DMS53 treated with DMSO at 0.1 percent for 48 hours (cell line): ENCODE measurements at regions not wholly inside any gene's neighbourhood (a gene's known extent, or its start where the extent isn't known, plus 50 kb on each side); places are given as distances from the start of the nearest gene placed in this dataset.
"Not testable (repeated sequence)": the region's sequence is repeated elsewhere in the genome, so short reads cannot be mapped to it uniquely, and the experiment has no call there.

ENCODE experiments used
- DNase-seq: peaks from one replicate; lab custom pipeline; 2025; ENCODE audit not compliant: unreplicated experiment; lab: John Stamatoyannopoulos, UW

DNA sequence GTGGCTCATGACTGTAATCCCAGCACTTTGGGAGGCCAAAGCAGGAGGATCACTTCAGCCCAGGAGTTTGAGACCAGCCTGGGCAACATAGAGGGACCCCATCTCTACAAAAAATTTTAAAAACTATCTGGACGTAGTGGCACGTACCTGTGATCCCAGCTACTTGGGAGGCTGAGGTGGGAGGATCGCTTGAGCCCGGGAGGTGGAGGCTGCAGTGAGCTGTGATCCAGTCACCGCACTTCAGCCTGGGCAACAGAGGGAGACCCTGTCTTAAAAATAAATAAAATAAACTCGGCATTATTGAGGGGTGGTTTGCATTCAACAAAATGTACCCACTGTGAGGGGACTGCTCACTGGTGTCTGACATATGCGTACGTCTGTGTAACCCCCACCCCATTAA, 79.5 kb upstream of the GSE1 start:
- not testable (repeated sequence) for DNase-seq

DNA sequence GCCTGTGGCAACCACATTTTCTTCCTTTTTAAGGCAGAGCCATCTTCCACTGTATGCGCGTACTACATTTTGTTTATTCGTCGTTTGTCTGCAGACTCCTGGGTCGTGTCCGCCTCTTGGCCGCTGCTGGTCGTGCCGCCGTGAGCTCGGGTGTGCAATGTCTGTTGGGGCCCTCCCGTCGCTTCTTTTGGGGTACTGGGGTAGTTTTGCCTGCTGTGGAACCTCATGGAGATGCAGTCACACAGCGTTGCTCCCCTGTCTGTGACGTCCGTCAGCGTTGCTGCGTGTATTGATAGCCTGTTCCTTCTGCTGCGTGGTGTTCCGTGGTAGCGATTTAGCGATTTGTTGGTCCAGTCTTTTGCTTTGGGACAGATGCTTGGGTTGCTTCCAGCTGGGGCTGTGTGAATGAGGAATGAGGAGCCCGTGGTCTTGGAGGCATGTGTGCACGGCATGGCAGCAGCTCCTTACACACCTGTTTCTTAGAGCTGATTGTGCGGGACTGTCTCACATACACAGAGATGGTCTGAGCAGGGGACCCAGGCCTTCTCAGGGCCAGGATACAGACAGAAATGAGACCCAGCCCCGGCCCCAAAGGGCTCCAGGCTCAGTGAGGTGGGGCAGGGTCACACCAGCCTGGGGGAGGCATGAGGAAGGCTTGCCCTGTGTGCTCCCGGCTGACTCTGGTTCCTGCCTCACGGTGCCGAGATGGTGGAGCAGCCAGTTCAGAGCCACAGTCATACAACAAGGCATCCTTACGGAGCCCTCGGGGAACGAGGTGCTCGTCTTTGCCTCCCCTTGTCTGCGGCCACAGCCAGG, 78.4 kb upstream of the GSE1 start:
- no peak for DNase-seq

DNA sequence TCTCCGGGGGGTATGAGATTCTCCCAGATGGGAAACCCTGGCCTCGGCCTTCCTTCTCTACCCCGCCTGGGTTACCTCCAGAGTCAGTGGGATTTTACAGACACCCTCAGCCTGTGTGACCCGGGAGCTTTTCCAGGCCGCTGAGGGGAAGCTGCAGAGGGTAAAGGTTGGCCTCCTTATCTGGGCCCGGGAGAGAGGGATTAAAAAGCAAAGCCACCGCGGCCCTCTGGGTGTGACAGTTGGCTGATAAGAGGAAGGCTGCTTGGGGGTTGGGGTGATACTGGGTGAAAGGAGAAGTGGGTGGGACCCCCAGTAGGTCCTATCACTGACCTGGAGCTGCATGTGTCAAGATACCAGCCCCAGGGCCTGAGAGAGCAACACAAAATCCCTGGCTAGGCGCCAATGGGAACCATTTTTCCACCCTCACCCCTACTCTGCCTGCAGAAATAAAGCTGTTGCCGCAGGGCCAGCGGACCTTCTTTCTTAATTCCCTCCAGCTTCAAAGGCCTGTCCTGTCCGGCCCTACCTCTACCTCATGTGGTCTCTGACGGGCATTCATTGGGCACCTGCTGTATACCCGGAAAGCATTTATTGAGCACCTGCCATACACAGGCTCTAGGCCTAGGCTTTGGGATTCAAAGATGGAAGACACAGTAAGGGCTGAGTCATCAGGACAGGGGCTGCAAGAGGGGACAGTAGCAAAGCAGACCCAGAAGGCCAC, 77.6 kb upstream of the GSE1 start:
- DNase-seq, result no peak

DNA sequence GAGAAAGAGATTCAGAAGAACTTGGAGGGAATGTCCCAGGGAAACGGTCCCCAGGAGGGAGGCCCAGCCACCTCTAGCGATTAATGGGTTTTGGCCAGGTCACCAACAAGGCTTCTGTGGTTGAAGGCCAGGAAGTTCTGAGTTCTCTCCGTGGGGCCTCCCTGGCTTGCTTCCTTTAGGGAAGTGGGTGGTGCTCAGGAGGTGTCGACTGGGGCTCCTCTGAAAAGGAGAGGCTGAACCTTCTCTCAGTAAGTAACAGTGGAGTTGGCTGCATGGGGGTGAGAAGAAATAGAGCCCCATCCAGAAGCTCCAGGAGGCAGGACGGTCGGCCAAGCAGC, 77.1 kb upstream of the GSE1 start:
- no peak for DNase-seq

DNA sequence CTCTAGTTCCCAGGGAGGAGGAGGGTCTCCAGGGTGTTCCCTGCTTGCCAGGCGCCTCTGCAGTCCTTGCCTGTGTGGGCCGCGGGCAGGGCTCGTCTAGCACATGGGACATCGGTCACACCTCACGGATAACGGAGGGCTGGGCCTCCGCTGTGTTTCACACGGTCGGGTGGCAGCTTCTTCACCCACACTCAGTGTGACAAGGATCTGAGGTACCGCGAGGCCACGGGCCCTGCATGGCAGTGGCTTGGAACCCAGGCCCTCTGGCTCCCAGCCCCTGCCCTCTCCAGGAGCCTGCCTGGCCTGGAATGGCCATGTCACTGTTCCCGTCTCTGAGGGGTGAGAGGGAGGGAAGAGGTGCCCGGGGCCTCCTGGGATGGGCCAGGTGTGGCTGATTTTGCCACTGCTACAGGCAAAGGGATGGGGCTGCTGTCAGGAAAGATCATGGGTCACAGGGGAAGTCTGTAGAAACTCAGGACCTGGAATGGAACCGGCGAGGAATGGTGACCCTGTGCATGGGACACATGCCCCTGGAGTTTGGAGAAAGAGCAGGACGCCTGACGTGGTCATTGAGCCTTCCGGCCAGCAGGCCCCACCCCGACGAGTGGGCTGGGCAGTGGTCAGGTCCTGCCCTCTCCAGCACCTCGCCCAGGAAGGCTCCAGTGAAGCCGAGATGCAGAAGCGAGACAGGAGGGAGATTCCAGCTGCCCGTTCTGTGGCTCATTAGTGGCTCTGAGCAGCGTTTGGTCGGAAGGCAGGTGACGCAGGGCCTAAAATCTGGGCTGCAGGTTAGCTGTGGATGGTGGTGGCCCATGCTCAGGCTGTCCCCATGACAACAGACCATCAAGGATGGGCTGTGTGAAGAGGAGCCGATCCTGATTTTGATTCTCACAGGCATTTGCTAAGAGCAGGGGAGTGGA, 76.5 kb upstream of the GSE1 start:
- DNase-seq, result no peak

DNA sequence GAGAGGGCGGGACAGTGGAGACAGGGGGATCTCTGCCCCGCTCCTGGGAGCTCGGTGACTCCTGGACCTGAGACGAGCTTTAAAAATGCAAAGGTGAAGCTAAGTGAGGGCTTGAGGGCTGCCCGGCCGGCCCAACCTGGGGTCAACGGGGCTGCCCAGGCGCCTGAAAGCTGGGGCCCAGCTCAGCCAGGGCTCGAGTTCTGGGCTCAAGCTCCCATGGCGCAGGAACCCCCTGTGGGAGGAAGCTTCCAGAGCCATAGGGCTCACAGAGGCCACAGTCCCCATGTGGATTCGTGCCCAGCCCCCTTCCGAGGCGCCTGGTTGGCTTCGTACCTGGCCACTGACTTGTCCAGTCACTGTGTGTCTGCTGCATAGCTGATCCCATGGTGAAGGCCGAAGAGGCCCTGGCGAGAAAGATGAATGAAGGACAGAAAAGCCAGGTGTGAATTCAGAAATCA, 75.8 kb upstream of the GSE1 start:
- DNase-seq, result no peak

DNA sequence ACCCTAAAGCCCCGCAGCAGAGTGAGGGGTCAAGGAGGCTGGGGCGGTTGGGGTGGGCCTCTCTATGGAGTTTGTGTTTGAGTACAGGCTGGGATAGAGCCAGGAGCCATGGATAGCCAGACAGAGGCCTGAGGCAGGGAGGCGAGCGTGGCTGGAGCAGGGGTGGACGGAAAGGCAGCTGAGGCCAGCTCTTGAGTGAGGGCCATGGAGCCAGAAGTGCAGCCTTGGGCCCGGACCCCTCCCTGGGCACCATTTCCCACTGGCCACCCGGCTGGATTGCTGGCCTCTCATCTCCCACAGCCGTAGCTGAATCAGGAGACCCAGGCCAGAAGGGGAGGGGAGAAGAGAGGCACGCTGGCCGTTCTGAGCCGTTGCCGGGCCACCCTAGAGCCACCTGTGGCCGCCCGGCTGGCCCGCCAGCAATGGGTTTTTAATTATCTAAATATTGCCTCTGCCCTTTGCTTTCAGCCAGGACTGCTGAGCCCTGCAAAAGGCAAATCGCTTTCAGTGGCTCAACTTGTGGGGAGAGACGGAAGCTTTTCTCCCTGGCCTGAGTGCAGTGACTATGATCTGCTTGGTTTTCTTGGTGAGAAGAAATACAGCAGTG, 75.2 kb upstream of the GSE1 start:
- no peak for DNase-seq

DNA sequence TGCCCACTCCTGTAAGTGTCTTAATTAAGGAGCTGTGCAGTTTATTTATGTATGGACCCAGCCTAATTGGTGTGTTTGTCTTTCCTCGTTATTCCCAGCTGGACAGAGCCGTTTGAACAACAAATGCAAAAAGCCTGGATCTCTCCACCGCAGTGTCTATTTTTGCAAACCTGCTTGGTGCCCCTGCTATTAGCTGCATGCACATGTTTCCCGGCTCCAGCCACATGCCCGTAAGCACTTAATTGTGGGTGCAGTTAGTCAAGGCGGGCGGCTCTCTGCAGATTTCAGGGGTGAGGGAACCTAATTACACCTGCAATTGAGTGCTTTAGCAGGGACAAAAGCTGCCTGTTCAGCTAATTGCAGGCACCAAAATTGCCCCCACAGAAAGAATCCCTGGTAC, 74.0 kb upstream of the GSE1 start:
- DNase-seq, result no peak

DNA sequence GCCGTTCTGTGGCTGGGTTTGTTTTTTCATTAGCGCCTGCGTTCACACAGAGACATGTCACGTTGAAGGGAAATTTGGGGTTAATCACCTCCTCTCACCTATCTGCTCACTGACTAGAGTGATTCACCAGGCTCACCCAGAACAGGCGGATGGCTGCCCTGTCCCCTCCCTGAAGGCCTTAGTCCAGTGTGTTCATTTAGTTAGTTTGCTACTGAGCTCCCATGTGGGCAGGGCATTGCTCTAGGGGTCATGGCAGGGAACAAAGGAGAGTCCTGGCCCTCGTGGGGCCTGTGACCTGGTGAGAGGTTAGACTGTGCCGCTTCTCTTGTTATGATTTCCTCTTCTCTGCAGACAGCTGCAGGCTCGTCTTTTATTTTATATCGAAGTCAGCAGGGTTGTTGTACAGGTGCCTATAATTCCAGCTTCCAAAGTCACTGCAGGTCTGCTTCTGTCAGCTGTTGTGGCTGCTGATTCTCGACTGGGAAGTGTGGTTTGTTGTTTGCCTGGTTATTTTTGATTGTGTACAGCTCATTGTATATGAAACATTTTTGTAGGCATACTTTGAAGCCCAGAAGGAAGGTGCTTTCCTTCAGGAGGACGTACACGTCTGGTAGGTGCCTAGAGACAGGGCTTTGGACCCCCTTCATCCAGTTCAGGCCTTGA, 73.4 kb upstream of the GSE1 start:
- DNase-seq, result no peak

DNA sequence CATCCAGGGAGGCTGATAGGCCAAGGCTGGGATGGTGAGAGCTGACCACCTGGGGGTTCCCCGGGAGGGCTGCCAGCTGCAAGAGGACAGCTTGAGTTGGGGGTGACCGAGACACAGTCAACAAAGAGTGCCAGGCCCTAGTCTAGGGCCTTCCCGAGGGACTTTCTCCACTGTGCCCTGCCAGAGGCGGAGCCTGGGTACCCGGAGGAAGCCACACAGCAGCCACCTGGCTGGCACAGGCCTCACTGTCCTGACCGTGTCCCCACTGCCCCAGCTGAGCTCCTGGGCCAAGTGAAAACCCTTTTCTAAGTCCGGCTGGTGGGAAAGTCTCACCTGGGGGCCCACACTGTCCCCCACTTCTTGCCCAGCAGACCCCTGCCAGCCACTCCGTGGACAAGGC, 71.9 kb upstream of the GSE1 start:
- DNase-seq, result no peak

DNA sequence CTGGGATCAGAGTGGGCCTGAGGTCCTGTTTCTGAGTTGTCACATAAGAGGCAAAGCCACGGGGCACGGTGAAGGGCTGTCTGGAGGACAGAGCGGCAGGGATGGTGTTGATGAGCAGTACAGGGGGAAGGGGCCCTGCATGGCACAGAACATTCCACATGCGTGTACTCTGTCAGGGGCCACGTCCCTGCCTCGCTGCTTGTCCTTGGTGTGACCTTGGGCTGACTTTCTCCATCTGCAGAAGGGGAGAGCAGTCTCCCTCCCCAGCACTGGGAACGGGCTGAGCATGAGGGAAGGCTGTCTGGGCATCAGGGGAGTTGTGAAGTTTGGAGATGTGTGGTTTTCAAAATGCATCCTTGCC, 71.5 kb upstream of the GSE1 start:
- no peak for DNase-seq

DNA sequence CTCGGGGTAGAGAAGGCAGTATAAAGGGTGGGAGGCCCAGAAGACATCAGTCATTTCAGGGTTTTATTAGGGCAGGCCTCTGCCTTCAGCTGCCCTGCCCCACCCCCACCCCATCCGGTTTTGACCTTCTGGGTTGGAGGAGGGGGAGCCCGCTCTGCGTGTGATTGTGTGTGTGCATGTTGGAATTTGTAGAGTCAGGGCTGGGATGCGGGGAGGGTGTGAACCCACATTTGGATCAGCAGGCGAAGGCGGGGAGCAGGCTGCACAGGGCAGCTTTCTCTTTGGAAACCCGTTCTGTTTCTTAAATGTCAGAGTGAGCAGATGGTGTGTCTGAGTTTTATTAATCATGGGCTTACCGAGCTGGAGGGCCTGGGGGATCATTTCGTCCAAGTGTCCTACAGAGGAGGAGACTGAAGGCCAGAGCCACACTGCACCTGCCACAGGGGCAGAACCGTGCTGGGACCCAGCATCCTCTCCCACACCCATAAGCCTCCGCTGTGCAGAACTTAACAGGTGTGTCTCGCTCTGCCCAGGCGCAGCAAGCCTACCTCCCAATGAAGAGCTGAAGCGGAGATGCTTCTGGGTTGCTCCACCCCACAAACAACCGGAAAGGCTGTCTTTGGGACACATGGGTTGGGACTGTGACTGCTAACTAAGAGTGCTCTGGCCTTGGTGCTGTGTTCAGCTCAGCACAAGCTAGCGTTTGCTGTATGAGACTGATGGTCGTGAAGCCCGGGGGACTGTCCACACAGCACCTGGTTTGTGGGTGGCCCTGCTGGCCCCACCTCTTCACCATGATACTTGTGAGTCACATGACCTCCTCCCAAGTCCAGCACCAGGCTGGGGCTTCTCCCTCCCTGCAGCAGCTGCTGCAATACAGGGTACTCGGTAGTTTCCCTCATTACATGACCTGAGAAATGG, 70.9 kb upstream of the GSE1 start:
- DNase-seq, result no peak

DNA sequence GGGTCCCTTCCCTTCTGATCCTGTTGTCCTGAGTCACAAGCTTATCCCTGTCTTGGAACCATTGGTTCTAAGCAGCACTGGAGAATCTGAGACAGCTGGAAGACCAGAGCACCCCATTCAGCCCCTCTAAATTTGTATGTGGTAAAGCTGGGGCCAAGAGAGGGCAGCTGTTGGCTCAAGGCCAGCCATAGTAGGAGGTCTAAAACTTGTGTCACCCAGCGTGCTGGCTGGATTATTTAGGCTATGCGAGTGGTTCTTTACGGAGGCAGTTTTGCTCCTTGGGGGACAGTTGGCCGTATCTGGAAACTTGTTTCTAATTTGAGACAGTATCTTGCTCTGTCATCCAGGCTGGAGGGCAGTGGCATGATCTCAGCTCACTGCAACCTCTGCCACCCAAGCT, 69.6 kb upstream of the GSE1 start:
- DNase-seq, result no peak

DNA sequence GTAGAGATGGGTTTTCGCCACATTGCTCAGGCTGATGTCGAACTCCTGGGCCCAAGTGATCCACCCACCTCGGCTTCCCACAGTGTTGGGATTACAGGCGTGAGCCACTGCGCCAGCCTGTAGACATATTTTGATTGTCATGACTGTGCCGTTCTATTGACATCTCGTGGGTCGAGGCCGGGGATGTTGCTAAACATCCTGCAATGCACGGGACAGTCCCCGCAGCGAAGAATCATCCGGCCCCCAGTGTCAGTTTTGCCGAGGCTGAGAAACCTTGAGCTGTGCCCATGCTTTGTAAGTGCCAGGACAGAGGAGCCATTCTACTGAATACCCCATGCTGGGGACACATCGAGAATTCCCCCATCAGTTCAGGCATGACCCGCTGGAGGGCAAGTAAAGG, 69.1 kb upstream of the GSE1 start:
- DNase-seq, result no peak

DNA sequence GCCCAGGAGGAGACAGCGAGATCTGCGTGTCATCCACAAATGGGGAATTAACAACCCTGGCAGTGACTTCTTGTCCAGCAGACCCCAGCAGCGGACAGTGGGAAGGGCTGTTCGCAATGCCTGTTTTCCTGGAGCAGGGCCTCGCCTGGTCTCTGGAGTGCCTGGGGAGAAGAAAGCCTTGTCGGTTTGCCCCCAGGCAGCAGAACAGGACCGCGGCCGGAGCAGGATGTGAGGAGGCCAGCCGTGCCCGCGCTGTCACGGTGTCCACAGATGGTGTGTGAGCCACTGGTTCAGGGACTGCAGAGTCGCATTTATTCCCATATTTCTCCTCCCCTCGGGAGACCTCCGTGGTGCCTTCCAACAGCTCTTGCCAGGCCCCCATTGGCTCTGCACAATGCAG, 68.5 kb upstream of the GSE1 start:
- DNase-seq, result no peak

DNA sequence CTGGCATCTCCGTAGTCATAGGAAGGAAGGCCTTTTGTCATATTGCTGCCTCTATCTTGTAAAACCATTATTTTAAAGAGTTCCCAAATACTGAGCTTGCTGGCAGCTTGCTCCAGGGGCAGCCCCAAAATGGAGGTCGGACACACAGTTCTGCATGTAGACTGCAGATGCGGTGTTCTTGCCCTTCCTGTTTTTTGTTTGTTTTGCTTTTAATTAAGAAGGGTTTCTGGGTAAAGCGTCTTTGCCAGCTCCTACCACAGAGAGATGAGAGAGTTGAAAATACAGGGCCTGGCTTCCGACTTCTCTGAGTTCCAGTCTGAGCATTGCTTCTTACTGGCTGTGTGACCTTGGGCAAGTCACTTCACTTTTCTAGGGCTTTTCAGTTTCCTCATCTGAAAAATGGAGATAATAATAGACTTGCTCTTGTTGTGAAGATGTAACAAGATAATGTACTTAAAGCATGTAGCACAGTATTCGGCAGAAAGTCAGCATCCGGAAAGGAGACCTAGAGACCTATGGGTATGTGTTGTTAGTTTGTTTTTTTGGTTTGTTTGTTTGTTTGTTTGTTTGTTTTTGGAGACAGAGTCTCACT, 67.8 kb upstream of the GSE1 start:
- no peak for DNase-seq

DNA sequence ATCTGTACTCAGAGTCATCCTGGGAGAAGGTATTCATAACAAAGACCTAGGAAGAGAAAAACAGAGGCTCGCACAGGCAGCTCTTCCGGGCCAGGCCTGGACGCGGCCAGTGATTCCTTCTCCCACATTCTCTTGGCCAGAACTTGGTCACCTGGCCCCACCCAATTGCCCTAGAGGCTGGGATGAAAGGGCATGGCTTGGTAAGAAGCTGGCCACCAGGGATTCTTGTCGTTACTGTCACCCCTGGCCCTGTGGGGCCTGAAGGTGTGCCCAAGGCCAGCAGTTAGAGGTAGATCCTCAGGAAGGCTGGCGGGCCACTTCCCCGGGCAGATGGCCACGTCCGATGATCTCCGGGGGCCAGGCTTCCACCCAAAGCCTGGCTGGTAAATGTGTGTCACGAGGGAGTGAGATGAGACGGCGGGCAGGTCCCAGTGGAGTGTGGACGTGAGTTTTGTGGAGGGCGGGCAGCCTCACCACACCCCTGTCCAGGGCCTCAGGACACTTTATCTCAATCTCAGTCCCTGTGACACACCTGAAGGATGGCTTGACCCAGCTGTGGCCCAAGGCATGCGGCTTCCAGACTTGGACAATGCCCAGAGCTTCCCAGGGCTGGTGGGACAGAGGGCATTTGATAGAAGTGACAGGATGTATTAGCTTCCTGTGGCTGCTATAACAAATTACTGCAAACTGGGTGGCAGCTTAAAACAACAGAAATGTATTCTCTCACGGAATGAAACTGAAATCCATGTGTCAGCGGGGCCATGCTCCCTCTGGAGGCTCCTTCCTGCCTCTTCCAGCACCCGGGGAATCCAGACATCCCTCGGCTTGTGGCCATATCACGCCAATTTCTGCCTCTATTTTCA, 66.3 kb upstream of the GSE1 start:
- DNase-seq, result no peak

DNA sequence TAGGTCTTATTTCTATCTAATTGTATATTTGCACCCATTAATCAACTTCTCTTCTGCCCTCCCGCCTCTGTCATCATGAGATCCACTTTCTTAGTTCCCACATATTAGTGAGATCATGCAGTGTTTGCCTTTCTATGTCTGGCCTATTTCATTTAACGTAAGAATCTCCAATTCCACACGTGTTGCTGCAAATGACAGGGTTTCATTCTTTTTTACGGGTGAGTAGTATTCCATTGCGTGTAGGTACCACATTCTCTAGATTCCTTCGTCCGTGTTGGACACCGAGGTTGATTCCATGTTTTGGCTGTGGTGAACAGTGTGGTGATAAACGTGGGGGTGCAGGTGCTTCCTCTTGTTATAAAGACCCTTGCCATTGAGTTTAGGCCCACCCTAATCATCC, 64.7 kb upstream of the GSE1 start:
- no peak for DNase-seq
